ENCODE measurements at regions not wholly inside any gene's neighbourhood (a gene's known extent, or its start where the extent isn't known, plus 50 kb on each side); places are given as distances from the start of the nearest gene placed in this dataset.

DNA sequence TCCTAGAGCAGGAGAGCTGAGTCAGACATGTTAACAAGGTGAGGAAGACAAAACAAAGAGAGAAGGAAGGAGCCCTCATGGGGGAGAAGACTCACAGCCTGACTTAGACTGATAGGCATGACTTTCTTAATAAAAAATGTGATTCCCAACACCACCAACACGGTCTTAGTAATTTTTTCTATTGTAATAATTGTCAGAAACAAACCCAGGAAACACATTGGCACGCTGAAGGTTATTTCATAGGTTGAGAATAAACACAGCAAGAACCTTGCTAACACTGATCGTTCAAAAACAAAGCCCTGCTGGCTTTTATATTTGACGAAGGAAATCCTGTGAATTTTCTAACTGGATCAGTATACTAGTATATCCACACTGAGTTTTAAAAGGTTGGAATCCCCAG lies 286.8 kb downstream of the HACE1 start:
- Histone ChIP-seq H3K4me3 (replicated peaks; ENCODE audit: low read depth, low read length) (no peak overlapping the region), H3K36me3 (ENCODE audit: control insufficient read depth, insufficient read depth, low read length) (no peaks in the 10 kb centered on the region), H3K27me3 (replicated peaks; ENCODE audit: control insufficient read depth, insufficient read depth, low read length) (no peaks in the 10 kb centered on the region)
- TF ChIP-seq, protein P1, sequence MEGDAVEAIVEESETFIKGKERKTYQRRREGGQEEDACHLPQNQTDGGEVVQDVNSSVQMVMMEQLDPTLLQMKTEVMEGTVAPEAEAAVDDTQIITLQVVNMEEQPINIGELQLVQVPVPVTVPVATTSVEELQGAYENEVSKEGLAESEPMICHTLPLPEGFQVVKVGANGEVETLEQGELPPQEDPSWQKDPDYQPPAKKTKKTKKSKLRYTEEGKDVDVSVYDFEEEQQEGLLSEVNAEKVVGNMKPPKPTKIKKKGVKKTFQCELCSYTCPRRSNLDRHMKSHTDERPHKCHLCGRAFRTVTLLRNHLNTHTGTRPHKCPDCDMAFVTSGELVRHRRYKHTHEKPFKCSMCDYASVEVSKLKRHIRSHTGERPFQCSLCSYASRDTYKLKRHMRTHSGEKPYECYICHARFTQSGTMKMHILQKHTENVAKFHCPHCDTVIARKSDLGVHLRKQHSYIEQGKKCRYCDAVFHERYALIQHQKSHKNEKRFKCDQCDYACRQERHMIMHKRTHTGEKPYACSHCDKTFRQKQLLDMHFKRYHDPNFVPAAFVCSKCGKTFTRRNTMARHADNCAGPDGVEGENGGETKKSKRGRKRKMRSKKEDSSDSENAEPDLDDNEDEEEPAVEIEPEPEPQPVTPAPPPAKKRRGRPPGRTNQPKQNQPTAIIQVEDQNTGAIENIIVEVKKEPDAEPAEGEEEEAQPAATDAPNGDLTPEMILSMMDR (IDR thresholded peaks at IDR 0.05; ENCODE audit: insufficient read depth, low read length, poor library complexity, severe bottlenecking): no peak
- no peak for DNase-seq (ENCODE audit: extremely low read depth, insufficient read length)

DNA sequence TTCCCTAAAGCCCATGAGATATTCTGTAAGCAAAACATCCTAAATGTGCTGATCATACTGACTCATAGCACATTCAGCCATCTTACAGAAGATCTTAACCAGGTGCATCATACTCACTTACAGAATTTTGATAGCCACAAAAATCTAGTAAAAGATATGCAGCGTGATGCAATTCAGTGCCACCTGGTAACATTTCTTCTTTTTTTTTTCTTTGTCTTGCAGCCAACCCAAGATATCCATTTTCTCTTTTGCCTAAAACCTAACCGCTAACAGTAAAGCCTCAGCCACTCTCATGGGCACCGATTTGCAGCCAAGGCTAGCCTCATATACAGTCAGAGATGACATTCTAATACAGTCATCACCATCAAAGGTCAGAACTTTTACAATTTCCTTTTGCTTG lies 293.3 kb downstream of the HACE1 start:
- H3K4me3 ChIP-seq (replicated peaks; ENCODE audit: low read depth, low read length): no peak overlapping the region
- H3K36me3 ChIP-seq (ENCODE audit: control insufficient read depth, insufficient read depth, low read length): no peaks in the 10 kb centered on the region
- H3K27me3 ChIP-seq (replicated peaks; ENCODE audit: control insufficient read depth, insufficient read depth, low read length): no peaks in the 10 kb centered on the region
- DNase-seq (ENCODE audit: extremely low read depth, insufficient read length): no peak
- TF ChIP-seq, protein P1 (IDR thresholded peaks at IDR 0.05; ENCODE audit: insufficient read depth, low read length, poor library complexity, severe bottlenecking): no peak

DNA sequence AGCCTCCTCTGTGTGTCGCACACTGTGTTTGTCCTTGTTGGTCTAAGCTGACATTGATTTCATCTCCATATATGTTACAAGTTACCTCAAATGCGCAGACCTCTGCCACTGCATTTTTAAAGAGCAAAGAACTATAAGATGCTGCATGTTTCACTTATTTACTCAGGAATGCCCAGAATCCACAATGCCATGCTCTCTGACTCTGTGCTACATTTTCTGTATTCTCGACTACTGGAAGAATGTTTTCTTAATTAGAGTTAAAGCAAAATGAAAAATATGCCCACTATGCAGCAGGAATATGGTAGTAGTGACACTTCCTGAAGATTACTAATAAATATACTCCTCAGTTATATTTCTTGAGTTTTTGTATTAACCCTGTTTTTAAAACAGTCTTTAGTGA lies 296.4 kb downstream of the HACE1 start:
- no peaks in the 10 kb centered on the region for H3K27me3 ChIP-seq (replicated peaks; ENCODE audit: control insufficient read depth, insufficient read depth, low read length)
- H3K36me3 ChIP-seq (ENCODE audit: control insufficient read depth, insufficient read depth, low read length): no peaks in the 10 kb centered on the region
- no peak for DNase-seq (ENCODE audit: extremely low read depth, insufficient read length)
- TF ChIP-seq, protein P1 (IDR thresholded peaks at IDR 0.05; ENCODE audit: insufficient read depth, low read length, poor library complexity, severe bottlenecking): no peak
- no peak overlapping the region for H3K4me3 ChIP-seq (replicated peaks; ENCODE audit: low read depth, low read length)

DNA sequence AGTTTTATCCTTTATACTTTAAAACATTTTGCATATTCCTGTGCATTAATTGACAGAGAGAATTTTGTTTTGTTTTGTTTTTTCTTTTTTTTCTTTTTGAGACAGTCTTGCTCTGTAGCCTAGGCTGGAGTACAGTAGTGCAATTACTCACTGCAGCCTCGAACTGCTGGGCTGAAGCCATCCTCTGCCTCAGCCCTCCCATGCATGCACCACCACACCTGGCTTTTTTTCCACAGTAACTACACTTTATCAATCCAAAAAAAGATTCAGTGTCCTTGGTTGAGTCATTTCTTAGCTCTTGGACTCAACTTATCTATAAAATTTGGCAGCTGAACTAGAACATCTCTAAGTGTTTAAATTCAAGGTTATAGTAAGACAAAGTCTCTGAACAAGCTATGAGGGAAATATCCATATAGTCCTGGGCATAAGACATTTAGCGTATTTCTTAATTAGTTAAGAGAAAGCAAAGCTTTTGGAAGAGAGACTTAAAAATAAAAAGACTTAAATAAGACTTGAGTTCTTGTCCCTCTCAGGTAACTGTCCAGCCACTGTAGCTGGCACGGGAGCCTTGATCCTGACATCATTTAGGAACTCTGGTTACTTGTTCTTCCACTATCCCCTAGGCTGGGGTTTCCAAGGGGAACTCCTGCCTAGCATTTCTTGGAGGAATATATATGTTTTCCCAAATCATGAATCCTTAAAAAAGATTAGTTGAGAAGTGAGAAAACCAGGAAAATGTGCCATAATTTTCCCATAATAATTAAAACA lies 300.1 kb downstream of the HACE1 start:
- no peaks in the 10 kb centered on the region for H3K36me3 ChIP-seq (ENCODE audit: control insufficient read depth, insufficient read depth, low read length)
- no peak overlapping the region for H3K4me3 ChIP-seq (replicated peaks; ENCODE audit: low read depth, low read length)
- TF ChIP-seq, protein P1 (IDR thresholded peaks at IDR 0.05; ENCODE audit: insufficient read depth, low read length, poor library complexity, severe bottlenecking): no peak
- no peak for DNase-seq (ENCODE audit: extremely low read depth, insufficient read length)
- H3K27me3 ChIP-seq (replicated peaks; ENCODE audit: control insufficient read depth, insufficient read depth, low read length): no peaks in the 10 kb centered on the region

DNA sequence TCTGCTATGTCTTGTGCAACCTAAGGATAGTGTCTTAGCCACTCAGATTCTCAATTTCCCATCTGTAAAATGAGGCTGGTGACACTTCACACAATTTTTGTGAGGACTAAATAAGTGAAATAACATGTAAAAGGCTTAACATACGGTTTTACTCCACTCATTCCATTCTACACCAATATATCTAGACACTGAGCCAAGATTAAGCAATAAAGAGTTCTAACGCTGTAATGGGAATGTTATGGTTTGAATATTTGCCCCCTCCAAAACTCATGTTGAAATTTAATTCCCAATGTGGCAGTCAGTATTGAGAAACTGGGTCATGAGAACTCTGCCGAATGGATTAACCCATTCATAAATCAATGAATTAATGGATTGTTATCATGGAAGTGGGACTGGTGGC lies 301.0 kb downstream of the HACE1 start:
- Histone ChIP-seq H3K36me3 (ENCODE audit: control insufficient read depth, insufficient read depth, low read length) (no peaks in the 10 kb centered on the region), H3K27me3 (replicated peaks; ENCODE audit: control insufficient read depth, insufficient read depth, low read length) (no peaks in the 10 kb centered on the region), H3K4me3 (replicated peaks; ENCODE audit: low read depth, low read length) (no peak overlapping the region)
- DNase-seq (ENCODE audit: extremely low read depth, insufficient read length): no peak
- TF ChIP-seq, protein P1 (IDR thresholded peaks at IDR 0.05; ENCODE audit: insufficient read depth, low read length, poor library complexity, severe bottlenecking): no peak

DNA sequence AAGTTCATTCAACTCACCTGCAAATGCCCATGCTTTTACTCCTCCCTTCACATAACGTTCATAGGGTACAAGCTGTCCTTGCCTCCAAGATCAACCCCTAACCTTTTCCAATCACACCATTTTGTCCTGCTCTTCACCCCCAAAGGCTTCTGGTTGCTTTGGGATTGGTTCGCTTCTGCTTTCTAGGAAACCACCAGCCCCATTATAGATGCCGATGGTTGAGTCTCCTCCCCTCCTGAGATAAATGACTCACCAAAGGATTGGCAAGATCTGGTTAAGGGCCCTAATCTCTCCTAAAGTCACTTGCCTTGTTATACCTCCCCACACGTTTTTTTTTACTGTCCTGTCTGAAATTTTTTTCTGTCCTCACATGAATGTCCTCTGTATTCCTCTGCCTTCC lies 311.4 kb downstream of the HACE1 start:
- TF ChIP-seq, protein P1 (IDR thresholded peaks at IDR 0.05; ENCODE audit: insufficient read depth, low read length, poor library complexity, severe bottlenecking): no peak
- no peaks in the 10 kb centered on the region for H3K36me3 ChIP-seq (ENCODE audit: control insufficient read depth, insufficient read depth, low read length)
- no peak for DNase-seq (ENCODE audit: extremely low read depth, insufficient read length)
- H3K4me3 ChIP-seq (replicated peaks; ENCODE audit: low read depth, low read length): no peak overlapping the region
- H3K27me3 ChIP-seq (replicated peaks; ENCODE audit: control insufficient read depth, insufficient read depth, low read length): no peaks in the 10 kb centered on the region
